ENCODE measurements at regions not wholly inside any gene's neighbourhood (a gene's known extent, or its start where the extent isn't known, plus 50 kb on each side); places are given as distances from the start of the nearest gene placed in this dataset.

- Histone ChIP-seq H3K79me2 (ENCODE audit: low read length) (no peaks in the 10 kb centered on the region), H3K9ac (ENCODE audit: low read length) (no peak overlapping the region), H3K4me2 (ENCODE audit: low read depth, low read length, poor library complexity, severe bottlenecking) (no peak overlapping the region), H3K9me3 (ENCODE audit: low read length) (no peaks in the 10 kb centered on the region), H3K36me3 (ENCODE audit: insufficient read depth, low read length) (no peaks in the 10 kb centered on the region), H3K27me3 (ENCODE audit: low read length) (no peaks in the 10 kb centered on the region), H3K27ac (ENCODE audit: low read length) (no peak overlapping the region), H3K4me1 (ENCODE audit: low read length) (no peaks in the 10 kb centered on the region), H3K9me2 (replicated peaks; ENCODE audit: insufficient read depth, low read length) (no peaks in the 10 kb centered on the region), H2AFZ (ENCODE audit: low read length) (no peak overlapping the region), H3K4me3 (ENCODE audit: low read length) (no peak overlapping the region), H4K20me1 (ENCODE audit: insufficient read depth, low read depth, low read length) (no peaks in the 10 kb centered on the region)
- DNase-seq = no peak
Measured at GRCh38 chr3:159789742-159790635, 198.6 kb upstream of the IL12A start.

DNA sequence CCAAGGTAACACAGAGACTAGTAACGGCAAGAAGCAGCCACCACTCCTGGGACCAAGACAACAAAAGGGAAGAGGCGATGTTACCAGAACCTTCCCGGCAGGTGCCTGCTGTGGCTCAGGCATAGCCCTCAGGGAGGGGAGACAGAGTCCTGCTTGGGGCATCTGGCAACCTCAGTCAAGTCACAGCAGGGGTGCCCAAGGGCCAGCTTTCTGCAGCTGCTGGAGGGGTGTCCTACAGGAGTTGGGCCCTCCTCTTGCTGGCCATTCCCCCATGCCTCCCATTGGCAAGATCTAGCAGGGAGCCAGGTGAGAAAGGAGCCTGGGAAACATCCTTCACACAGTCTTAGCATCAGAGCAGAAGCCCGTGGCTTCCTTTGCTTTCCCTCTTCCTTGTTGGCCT, 197.3 kb upstream of the IL12A start:
- H4K20me1 ChIP-seq (ENCODE audit: insufficient read depth, low read depth, low read length) = no peaks in the 10 kb centered on the region
- DNase-seq = no peak

DNA sequence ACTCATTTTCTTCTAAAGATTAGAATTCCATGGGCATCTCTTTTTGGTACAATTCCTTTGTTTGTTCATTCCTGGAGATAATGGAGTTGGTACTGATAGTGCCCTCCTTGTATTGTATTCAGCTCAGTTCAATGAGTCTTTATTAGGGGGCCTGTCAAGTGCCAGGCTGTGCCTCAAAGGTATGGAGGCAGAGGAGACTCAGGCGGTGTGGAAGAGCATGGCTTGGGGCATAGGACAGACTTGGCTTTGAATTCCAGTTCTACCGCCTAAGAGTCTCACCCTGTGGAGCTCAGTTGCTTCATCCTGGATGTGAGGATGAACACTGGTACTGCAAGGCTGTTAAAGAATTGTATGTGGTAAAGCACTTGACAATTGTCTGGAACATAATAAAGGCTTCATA, 196.6 kb upstream of the IL12A start:
- H3K4me1 ChIP-seq (ENCODE audit: low read length) = no peaks in the 10 kb centered on the region
- no peak overlapping the region for H3K9ac ChIP-seq (ENCODE audit: low read length)
- DNase-seq = no peak
- no peaks in the 10 kb centered on the region for H3K27me3 ChIP-seq (ENCODE audit: low read length)
- no peaks in the 10 kb centered on the region for H3K9me3 ChIP-seq (ENCODE audit: low read length)
- H3K79me2 ChIP-seq (ENCODE audit: low read length) = no peaks in the 10 kb centered on the region
- H3K9me2 ChIP-seq (replicated peaks; ENCODE audit: insufficient read depth, low read length) = no peaks in the 10 kb centered on the region
- H3K4me3 ChIP-seq (ENCODE audit: low read length) = no peak overlapping the region
- H3K36me3 ChIP-seq (ENCODE audit: insufficient read depth, low read length) = no peaks in the 10 kb centered on the region
- no peak overlapping the region for H2AFZ ChIP-seq (ENCODE audit: low read length)
- no peak overlapping the region for H3K4me2 ChIP-seq (ENCODE audit: low read depth, low read length, poor library complexity, severe bottlenecking)
- no peak overlapping the region for H3K27ac ChIP-seq (ENCODE audit: low read length)
- H4K20me1 ChIP-seq (ENCODE audit: insufficient read depth, low read depth, low read length) = no peaks in the 10 kb centered on the region

More for the DNA sequence above, 197.3 kb upstream of the IL12A start:
- Histone ChIP-seq H3K36me3 (ENCODE audit: insufficient read depth, low read length) (no peaks in the 10 kb centered on the region), H3K27me3 (ENCODE audit: low read length) (no peaks in the 10 kb centered on the region), H3K79me2 (ENCODE audit: low read length) (no peaks in the 10 kb centered on the region), H3K4me3 (ENCODE audit: low read length) (no peak overlapping the region), H3K9me2 (replicated peaks; ENCODE audit: insufficient read depth, low read length) (no peaks in the 10 kb centered on the region), H3K4me1 (ENCODE audit: low read length) (no peaks in the 10 kb centered on the region), H3K9ac (ENCODE audit: low read length) (no peak overlapping the region), H3K9me3 (ENCODE audit: low read length) (no peaks in the 10 kb centered on the region), H3K4me2 (ENCODE audit: low read depth, low read length, poor library complexity, severe bottlenecking) (no peak overlapping the region), H3K27ac (ENCODE audit: low read length) (no peak overlapping the region), H2AFZ (ENCODE audit: low read length) (no peak overlapping the region)

DNA sequence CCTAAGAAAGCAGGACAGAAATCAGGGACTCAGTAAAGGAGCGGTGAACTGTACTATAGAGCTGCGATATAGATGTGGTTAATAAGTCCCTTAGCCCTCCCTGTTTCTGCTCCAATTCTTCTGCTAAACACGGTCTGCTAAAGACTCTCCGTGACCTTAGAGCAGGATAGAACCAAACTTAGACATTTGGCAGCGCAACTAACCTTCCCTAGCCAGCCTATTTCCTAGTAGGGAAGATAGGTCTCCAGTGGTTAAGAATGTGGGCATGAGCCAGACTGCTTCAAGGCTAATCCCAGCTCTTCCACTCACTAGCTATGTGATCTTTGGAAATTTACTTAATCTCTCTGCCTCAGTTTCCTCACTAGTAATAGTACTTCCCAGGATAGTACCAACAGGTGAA, 193.6 kb upstream of the IL12A start:
- H2AFZ ChIP-seq (ENCODE audit: low read length) = no peak overlapping the region
- H3K4me3 ChIP-seq (ENCODE audit: low read length) = no peak overlapping the region
- DNase-seq = no peak
- H3K79me2 ChIP-seq (ENCODE audit: low read length) = no peaks in the 10 kb centered on the region
- H4K20me1 ChIP-seq (ENCODE audit: insufficient read depth, low read depth, low read length) = no peaks in the 10 kb centered on the region
- H3K4me2 ChIP-seq (ENCODE audit: low read depth, low read length, poor library complexity, severe bottlenecking) = no peak overlapping the region
- no peaks in the 10 kb centered on the region for H3K9me2 ChIP-seq (replicated peaks; ENCODE audit: insufficient read depth, low read length)
- no peaks in the 10 kb centered on the region for H3K4me1 ChIP-seq (ENCODE audit: low read length)
- no peaks in the 10 kb centered on the region for H3K27me3 ChIP-seq (ENCODE audit: low read length)
- no peak overlapping the region for H3K27ac ChIP-seq (ENCODE audit: low read length)
- H3K36me3 ChIP-seq (ENCODE audit: insufficient read depth, low read length) = no peaks in the 10 kb centered on the region
- H3K9me3 ChIP-seq (ENCODE audit: low read length) = no peaks in the 10 kb centered on the region
- H3K9ac ChIP-seq (ENCODE audit: low read length) = no peak overlapping the region

- Histone ChIP-seq H3K79me2 (ENCODE audit: low read length) (no peaks in the 10 kb centered on the region), H3K4me3 (ENCODE audit: low read length) (no peak overlapping the region), H3K27ac (ENCODE audit: low read length) (no peak overlapping the region), H3K9me2 (replicated peaks; ENCODE audit: insufficient read depth, low read length) (no peaks in the 10 kb centered on the region), H4K20me1 (ENCODE audit: insufficient read depth, low read depth, low read length) (no peaks in the 10 kb centered on the region), H3K27me3 (ENCODE audit: low read length) (no peaks in the 10 kb centered on the region), H3K9me3 (ENCODE audit: low read length) (no peaks in the 10 kb centered on the region), H2AFZ (ENCODE audit: low read length) (no peak overlapping the region), H3K36me3 (ENCODE audit: insufficient read depth, low read length) (no peaks in the 10 kb centered on the region), H3K4me2 (ENCODE audit: low read depth, low read length, poor library complexity, severe bottlenecking) (no peak overlapping the region), H3K9ac (ENCODE audit: low read length) (no peak overlapping the region), H3K4me1 (ENCODE audit: low read length) (no peaks in the 10 kb centered on the region)
- DNase-seq = no peak
Measured at GRCh38 chr3:159795681-159796175, 192.9 kb upstream of the IL12A start.

DNA sequence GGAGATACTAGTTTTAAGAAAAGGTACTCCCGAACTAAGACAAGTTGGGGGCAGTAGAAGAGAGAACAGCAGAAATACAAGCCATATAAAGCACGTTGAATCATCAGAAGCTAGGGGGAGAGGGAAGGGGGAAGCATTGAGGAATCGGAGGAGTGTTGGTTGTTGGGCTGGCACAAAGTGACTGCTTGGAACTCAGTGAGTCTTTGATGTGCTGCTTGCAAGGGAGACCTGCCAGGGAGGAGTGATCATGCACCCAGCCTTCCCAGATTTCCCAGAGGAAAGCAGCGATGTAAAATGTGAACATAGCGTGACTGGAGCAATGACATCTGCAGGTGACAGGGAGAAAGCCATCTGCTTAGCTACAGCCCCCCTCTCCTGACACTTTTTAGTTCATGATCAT, 192.4 kb upstream of the IL12A start:
- H3K4me2 ChIP-seq (ENCODE audit: low read depth, low read length, poor library complexity, severe bottlenecking) = no peak overlapping the region
- no peaks in the 10 kb centered on the region for H3K79me2 ChIP-seq (ENCODE audit: low read length)
- H3K4me3 ChIP-seq (ENCODE audit: low read length) = no peak overlapping the region
- H3K27ac ChIP-seq (ENCODE audit: low read length) = no peak overlapping the region
- no peak for DNase-seq
- no peaks in the 10 kb centered on the region for H3K9me3 ChIP-seq (ENCODE audit: low read length)
- H3K4me1 ChIP-seq (ENCODE audit: low read length) = no peaks in the 10 kb centered on the region
- H3K36me3 ChIP-seq (ENCODE audit: insufficient read depth, low read length) = no peaks in the 10 kb centered on the region
- H3K9ac ChIP-seq (ENCODE audit: low read length) = no peak overlapping the region
- no peak overlapping the region for H2AFZ ChIP-seq (ENCODE audit: low read length)
- H3K9me2 ChIP-seq (replicated peaks; ENCODE audit: insufficient read depth, low read length) = no peaks in the 10 kb centered on the region
- H3K27me3 ChIP-seq (ENCODE audit: low read length) = no peaks in the 10 kb centered on the region
- no peaks in the 10 kb centered on the region for H4K20me1 ChIP-seq (ENCODE audit: insufficient read depth, low read depth, low read length)

- H3K4me1 ChIP-seq (ENCODE audit: low read length) = no peaks in the 10 kb centered on the region
- no peaks in the 10 kb centered on the region for H3K79me2 ChIP-seq (ENCODE audit: low read length)
- H3K4me3 ChIP-seq (ENCODE audit: low read length) = no peak overlapping the region
- H3K27me3 ChIP-seq (ENCODE audit: low read length) = no peaks in the 10 kb centered on the region
- no peak for DNase-seq
- no peak overlapping the region for H3K27ac ChIP-seq (ENCODE audit: low read length)
- no peaks in the 10 kb centered on the region for H4K20me1 ChIP-seq (ENCODE audit: insufficient read depth, low read depth, low read length)
- H3K36me3 ChIP-seq (ENCODE audit: insufficient read depth, low read length) = no peaks in the 10 kb centered on the region
- H3K9me2 ChIP-seq (replicated peaks; ENCODE audit: insufficient read depth, low read length) = no peaks in the 10 kb centered on the region
- no peaks in the 10 kb centered on the region for H3K9me3 ChIP-seq (ENCODE audit: low read length)
- H2AFZ ChIP-seq (ENCODE audit: low read length) = no peak overlapping the region
- no peak overlapping the region for H3K4me2 ChIP-seq (ENCODE audit: low read depth, low read length, poor library complexity, severe bottlenecking)
- no peak overlapping the region for H3K9ac ChIP-seq (ENCODE audit: low read length)
Measured at GRCh38 chr3:159796744-159797143, 191.9 kb upstream of the IL12A start.

DNA sequence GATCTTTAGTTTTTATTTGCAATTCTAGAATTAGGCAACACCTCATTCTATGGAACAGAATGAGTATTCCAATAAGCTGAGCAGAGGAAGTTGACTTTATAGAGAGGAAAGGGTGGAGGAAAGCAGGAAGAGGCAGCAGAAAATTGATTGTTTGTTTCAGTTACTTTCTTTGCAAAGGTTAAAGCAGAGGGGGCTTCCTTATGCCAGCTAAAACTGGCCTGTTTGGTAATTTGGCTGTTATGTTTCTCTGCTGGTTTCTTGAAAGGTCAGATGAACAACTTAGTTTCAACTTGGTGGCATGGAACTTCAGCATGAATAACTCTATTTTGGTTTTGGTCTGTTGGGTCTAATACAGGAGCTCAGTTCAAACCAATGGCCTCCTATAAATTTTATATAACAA, 190.9 kb upstream of the IL12A start:
- no peak for DNase-seq
- Histone ChIP-seq H3K4me1 (ENCODE audit: low read length) (no peaks in the 10 kb centered on the region), H3K9me3 (ENCODE audit: low read length) (no peaks in the 10 kb centered on the region), H3K27ac (ENCODE audit: low read length) (no peak overlapping the region), H3K79me2 (ENCODE audit: low read length) (no peaks in the 10 kb centered on the region), H3K27me3 (ENCODE audit: low read length) (no peaks in the 10 kb centered on the region), H4K20me1 (ENCODE audit: insufficient read depth, low read depth, low read length) (no peaks in the 10 kb centered on the region), H2AFZ (ENCODE audit: low read length) (no peak overlapping the region), H3K9me2 (replicated peaks; ENCODE audit: insufficient read depth, low read length) (no peaks in the 10 kb centered on the region), H3K4me3 (ENCODE audit: low read length) (no peak overlapping the region), H3K36me3 (ENCODE audit: insufficient read depth, low read length) (no peaks in the 10 kb centered on the region), H3K9ac (ENCODE audit: low read length) (no peak overlapping the region), H3K4me2 (ENCODE audit: low read depth, low read length, poor library complexity, severe bottlenecking) (no peak overlapping the region)
